Neuronal stem cell (in vitro differentiated cells): ENCODE measurements at regions not wholly inside any gene's neighbourhood (a gene's known extent, or its start where the extent isn't known, plus 50 kb on each side); places are given as distances from the start of the nearest gene placed in this dataset.

Source experiments
- DNase-seq: peaks from one replicate; pipeline ENCODE4 v3.0.0-alpha.2; 2013; ENCODE audit warnings: low spot score
- H2AFZ ChIP-seq: one replicate; pipeline ENCODE4 v1.6.1; 2013; ENCODE audit warnings: mild to moderate bottlenecking, low read length, inconsistent platforms
- H2AK5ac ChIP-seq: 2 replicates; pipeline ENCODE4 v1.6.1; 2013; ENCODE audit warnings: low read depth, mild to moderate bottlenecking, inconsistent platforms, low read length, moderate library complexity, mixed read lengths
- H2BK120ac ChIP-seq: 2 replicates; pipeline ENCODE4 v1.6.1; 2013; ENCODE audit warnings: low read depth, mild to moderate bottlenecking, inconsistent platforms, low read length, moderate library complexity, mixed read lengths
- H2BK12ac ChIP-seq: one replicate; pipeline ENCODE4 v1.6.1; 2013; ENCODE audit warnings: low read length, inconsistent platforms
- H2BK15ac ChIP-seq: 2 replicates; pipeline ENCODE4 v1.6.1; 2013; ENCODE audit warnings: mild to moderate bottlenecking, low read length, inconsistent platforms, mixed read lengths
- H2BK5ac ChIP-seq: one replicate; pipeline ENCODE4 v1.6.1; 2013; ENCODE audit warnings: inconsistent platforms, mild to moderate bottlenecking, low read length, moderate library complexity
- H3K14ac ChIP-seq: one replicate; pipeline ENCODE4 v1.6.1; 2013; ENCODE audit warnings: low read length, inconsistent platforms
- H3K18ac ChIP-seq: 2 replicates; pipeline ENCODE4 v1.6.1; 2013; ENCODE audit warnings: low read length, inconsistent platforms
- H3K23ac ChIP-seq: 2 replicates; pipeline ENCODE4 v1.6.1; 2013; ENCODE audit warnings: low read depth, mild to moderate bottlenecking, mixed read lengths, low read length, inconsistent platforms; ENCODE audit not compliant: poor library complexity
- H3K27ac ChIP-seq: replicated peaks from 3 replicates; pipeline ENCODE4 v1.5.1; 2013; ENCODE audit warnings: low read length, inconsistent platforms
- H3K27me3 ChIP-seq, 3 experiments: 2 replicates each; pipeline ENCODE4 v1.6.1; 2013; ENCODE audit warnings: low read length in 3 of 3, mild to moderate bottlenecking in 2 of 3, inconsistent platforms in 1 of 3, low read depth in 1 of 3, mixed read lengths in 1 of 3, moderate library complexity in 1 of 3; ENCODE audit not compliant: control insufficient read depth in 3 of 3, insufficient read depth in 3 of 3
- H3K36me3 ChIP-seq, 2 donors: replicated peaks in 1 of 2; 2 replicates each; pipeline ENCODE4 v1.6.1; 2013; ENCODE audit warnings: low read length in 2 of 2; ENCODE audit not compliant: control insufficient read depth in 2 of 2, insufficient read depth in 2 of 2
- H3K4ac ChIP-seq: 2 replicates; pipeline ENCODE4 v1.6.1; 2013; ENCODE audit warnings: inconsistent platforms, mild to moderate bottlenecking, low read length, moderate library complexity
- H3K4me1 ChIP-seq, 2 donors: 1 replicate in 1 of 2; 2 replicates in 1 of 2; pipeline ENCODE4 v1.6.1; 2013; ENCODE audit warnings: low read length in 2 of 2, low read depth in 1 of 2; ENCODE audit not compliant: control insufficient read depth in 2 of 2, insufficient read depth in 1 of 2
- H3K4me2 ChIP-seq: one replicate; pipeline ENCODE4 v1.6.1; 2013; ENCODE audit warnings: mild to moderate bottlenecking, low read length, inconsistent platforms; ENCODE audit not compliant: insufficient read depth, poor library complexity, severe bottlenecking
- H3K4me3 ChIP-seq, 2 donors: 2 replicates each; pipeline ENCODE4 v1.5.1; 2013; ENCODE audit warnings: low read length in 2 of 2, mild to moderate bottlenecking in 2 of 2, inconsistent platforms in 1 of 2, moderate library complexity in 1 of 2
- H3K79me1 ChIP-seq: one replicate; pipeline ENCODE4 v1.6.1; 2013; ENCODE audit warnings: low read depth, mild to moderate bottlenecking, inconsistent platforms, low read length, moderate library complexity
- H3K9ac ChIP-seq: one replicate; pipeline ENCODE4 v1.6.1; 2013; ENCODE audit warnings: mild to moderate bottlenecking, low read depth, low read length, inconsistent platforms; ENCODE audit not compliant: poor library complexity
- H3K9me3 ChIP-seq, 2 donors: replicated peaks in 1 of 2; 2 replicates each; pipeline versions ENCODE3 to v1.6.1; 2013; ENCODE audit warnings: low read length in 2 of 2, mild to moderate bottlenecking in 2 of 2, inconsistent platforms in 1 of 2, low read depth in 1 of 2, mixed read lengths in 1 of 2, moderate library complexity in 1 of 2; ENCODE audit not compliant: control insufficient read depth in 2 of 2, insufficient read depth in 1 of 2
- H4K8ac ChIP-seq: one replicate; pipeline ENCODE4 v1.6.1; 2013; ENCODE audit warnings: low read depth, mild to moderate bottlenecking, inconsistent platforms, low read length, moderate library complexity
- H4K91ac ChIP-seq: one replicate; pipeline ENCODE4 v1.6.1; 2013; ENCODE audit warnings: low read length, low read depth, mild to moderate bottlenecking, inconsistent platforms; ENCODE audit not compliant: poor library complexity
- WGBS, 2 donors: extraction: QIAGEN DNeasy Blood & Tissue Kit; methylation state at CpG; one replicate each; pipeline ENCODE4 v1.1.7; 2013; ENCODE audit warnings: missing lambda C conversion rate in 2 of 2, mixed read lengths in 1 of 2; ENCODE audit not compliant: insufficient read length in 2 of 2, insufficient replicate concordance in 1 of 2; ENCODE audit errors: extremely low coverage in 2 of 2; 5-methylcytosine and 5-hydroxymethylcytosine counted together

- Histone ChIP-seq H2BK12ac (no peak overlapping the region), H3K36me3 (no peaks in the 10 kb centered on the region), H2AFZ (no peak overlapping the region), H4K8ac (no peak overlapping the region), H3K4me3 (no peak overlapping the region), H3K27ac (no peak overlapping the region), H3K27me3 (no peaks in the 10 kb centered on the region), H3K79me1 (no peaks in the 10 kb centered on the region), H2AK5ac (no peak overlapping the region), H3K14ac (no peak overlapping the region), H3K18ac (no peak overlapping the region), H3K9ac (no peak overlapping the region), H2BK120ac (no peak overlapping the region), H4K91ac (no peak overlapping the region), H3K9me3 (no peaks in the 10 kb centered on the region), H3K4me2 (no peak overlapping the region), H2BK15ac (no peak overlapping the region), H3K23ac (no peak overlapping the region), H3K4me1 (peaks cover 0 to 1% of the 10 kb centered on the region in 2 donors), H2BK5ac (no peak overlapping the region), H3K4ac (no peak overlapping the region)
- DNase-seq, result no peak
Observed at GRCh38 chr2:153071090-153071489, 352.7 kb downstream of the ARL6IP6 start.

GRCh38 chr2:153068915-153069314 is 350.5 kb downstream of the ARL6IP6 start:
- no peak overlapping the region for H3K27ac ChIP-seq
- no peak overlapping the region for H3K4ac ChIP-seq
- H2AFZ ChIP-seq, result no peak overlapping the region
- no peaks in the 10 kb centered on the region for H3K79me1 ChIP-seq
- peaks cover 1 to 5% of the 10 kb centered on the region in 2 donors for H3K4me1 ChIP-seq
- H2BK5ac ChIP-seq, result no peak overlapping the region
- DNase-seq, result no peak
- no peak overlapping the region for H3K4me3 ChIP-seq
- H4K91ac ChIP-seq, result no peak overlapping the region
- no CpG with 5 or more reads among the region's 2 CpGs for whole genome bisulfite sequencing, 2 donors
- no peak overlapping the region for H2BK120ac ChIP-seq
- no peak overlapping the region for H4K8ac ChIP-seq
- no peaks in the 10 kb centered on the region for H3K9me3 ChIP-seq
- H3K18ac ChIP-seq, result no peak overlapping the region
- H3K23ac ChIP-seq, result no peak overlapping the region
- no peak overlapping the region for H2AK5ac ChIP-seq
- H3K14ac ChIP-seq, result no peak overlapping the region
- no peaks in the 10 kb centered on the region for H3K36me3 ChIP-seq
- no peak overlapping the region for H3K4me2 ChIP-seq
- H3K27me3 ChIP-seq, result no peaks in the 10 kb centered on the region
- no peak overlapping the region for H2BK15ac ChIP-seq
- no peak overlapping the region for H2BK12ac ChIP-seq
- no peak overlapping the region for H3K9ac ChIP-seq

- DNase-seq, result no peak
- H2BK15ac ChIP-seq, result no peak overlapping the region
- no CpG with 5 or more reads among the region's 2 CpGs for WGBS, 2 donors
- no peak overlapping the region for H2BK5ac ChIP-seq
- no peak overlapping the region for H3K4me3 ChIP-seq
- H4K8ac ChIP-seq, result no peak overlapping the region
- no peak overlapping the region for H4K91ac ChIP-seq
- no peak overlapping the region for H2BK120ac ChIP-seq
- peaks cover 1 to 5% of the 10 kb centered on the region in 2 donors for H3K4me1 ChIP-seq
- no peak overlapping the region for H2BK12ac ChIP-seq
- no peaks in the 10 kb centered on the region for H3K36me3 ChIP-seq
- no peak overlapping the region for H2AFZ ChIP-seq
- no peak overlapping the region for H3K27ac ChIP-seq
- no peaks in the 10 kb centered on the region for H3K9me3 ChIP-seq
- no peak overlapping the region for H3K4me2 ChIP-seq
- no peak overlapping the region for H3K23ac ChIP-seq
- no peak overlapping the region for H3K14ac ChIP-seq
- no peak overlapping the region for H3K9ac ChIP-seq
- H3K18ac ChIP-seq, result no peak overlapping the region
- no peaks in the 10 kb centered on the region for H3K79me1 ChIP-seq
- H3K27me3 ChIP-seq, result no peaks in the 10 kb centered on the region
- no peak overlapping the region for H3K4ac ChIP-seq
- no peak overlapping the region for H2AK5ac ChIP-seq
Observed at GRCh38 chr2:153068052-153068451, 349.6 kb downstream of the ARL6IP6 start.

- Histone ChIP-seq H3K27ac (no peak overlapping the region), H3K9me3 (no peaks in the 10 kb centered on the region), H4K91ac (no peak overlapping the region), H3K4me2 (no peak overlapping the region), H4K8ac (no peak overlapping the region), H2BK12ac (no peak overlapping the region), H2BK15ac (no peak overlapping the region), H2BK120ac (no peak overlapping the region), H2AFZ (no peak overlapping the region), H3K14ac (no peak overlapping the region), H3K27me3 (no peaks in the 10 kb centered on the region), H3K9ac (no peak overlapping the region), H2BK5ac (no peak overlapping the region), H3K4me3 (no peak overlapping the region), H3K23ac (no peak overlapping the region), H3K18ac (no peak overlapping the region), H3K36me3 (no peaks in the 10 kb centered on the region), H3K79me1 (no peaks in the 10 kb centered on the region), H2AK5ac (no peak overlapping the region), H3K4me1 (peaks cover 5 to 9% of the 10 kb centered on the region in 2 donors), H3K4ac (no peak overlapping the region)
- no CpG with 5 or more reads among the region's 3 CpGs for WGBS, 2 donors
- DNase-seq, result peak; percentile 40
Observed at GRCh38 chr2:153059338-153060052, 341.1 kb downstream of the ARL6IP6 start.
